H1 (cell line): ENCODE measurements at regions not wholly inside any gene's neighbourhood (a gene's known extent, or its start where the extent isn't known, plus 50 kb on each side); places are given as distances from the start of the nearest gene placed in this dataset.

Experiments
- CTCF ChIA-PET: fragments of 300-600 bp; sonication (Branson Sonifier 250); formaldehyde crosslinking; loops from one replicate; lab custom pipeline; 2021; ENCODE audit not compliant: partially characterized antibody; lab: Charles Lee
- POLR2A ChIA-PET: fragments of 300-600 bp; sonication (Branson Sonifier 250); formaldehyde crosslinking; loops from one replicate; lab custom pipeline; 2021; ENCODE audit warnings: inconsistent platforms; ENCODE audit not compliant: partially characterized antibody; lab: Charles Lee
- DNase-seq, 2 experiments: peaks; one replicate each; pipeline versions ENCODE4 v3.0.0 to v3.0.0-alpha.2; 2010 to 2022; ENCODE audit warnings: low spot score in 2 of 2, low read depth in 1 of 2, mixed read lengths in 1 of 2
- FAIRE-seq: peaks from 2 replicates; lab custom pipeline; 2011; peaks lifted over from hg19 to GRCh38; lab: Jason Lieb, UNC
- H2AFZ ChIP-seq: 2 replicates; pipeline ENCODE4 v1.8.1; 2012; ENCODE audit warnings: low read length, inconsistent platforms
- H2AK5ac ChIP-seq: 2 replicates; pipeline ENCODE4 v1.6.1; 2013; ENCODE audit warnings: low read depth, low read length
- H2BK120ac ChIP-seq: replicated peaks from 2 replicates; pipeline ENCODE3; 2013; ENCODE audit warnings: low read depth, low read length, inconsistent platforms
- H2BK12ac ChIP-seq: 2 replicates; pipeline ENCODE4 v1.6.1; 2013; ENCODE audit warnings: low read depth, low read length
- H2BK15ac ChIP-seq: 2 replicates; pipeline ENCODE4 v1.6.1; 2013; ENCODE audit warnings: low read length
- H2BK20ac ChIP-seq: 2 replicates; pipeline ENCODE4 v1.6.1; 2013; ENCODE audit warnings: low read length
- H2BK5ac ChIP-seq: 2 replicates; pipeline ENCODE4 v1.6.1; 2013; ENCODE audit warnings: low read depth, low read length
- H3K14ac ChIP-seq: 2 replicates; pipeline ENCODE4 v1.6.1; 2013; ENCODE audit warnings: inconsistent platforms; ENCODE audit not compliant: insufficient read length
- H3K18ac ChIP-seq: 2 replicates; pipeline ENCODE4 v1.6.1; 2013; ENCODE audit warnings: low read length; ENCODE audit errors: extremely low read depth
- H3K23ac ChIP-seq: 2 replicates; pipeline ENCODE4 v1.6.1; 2013; ENCODE audit warnings: inconsistent platforms; ENCODE audit not compliant: insufficient read length
- H3K23me2 ChIP-seq: 2 replicates; pipeline ENCODE4 v1.6.1; 2013; ENCODE audit warnings: low read depth, low read length
- H3K27ac ChIP-seq: 2 replicates; pipeline ENCODE4 v1.6.1; 2011; ENCODE audit warnings: low read depth, low read length, inconsistent platforms
- H3K27me3 ChIP-seq, 4 experiments: replicated peaks in 1 of 4; 1 replicate in 1 of 4; 2 replicates in 3 of 4; pipeline versions ENCODE4 v1.6.1 to v1.8.1; 2011 to 2013; ENCODE audit warnings: low read length in 3 of 4, mild to moderate bottlenecking in 3 of 4, inconsistent platforms in 2 of 4, mixed read lengths in 2 of 4, moderate library complexity in 1 of 4; ENCODE audit not compliant: control insufficient read depth in 3 of 4, insufficient read depth in 3 of 4; ENCODE audit errors: extremely low read depth in 1 of 4
- H3K36me3 ChIP-seq, 4 experiments: 2 replicates each; pipeline versions ENCODE4 v1.6.1 to v1.8.1; 2011 to 2013; ENCODE audit warnings: mild to moderate bottlenecking in 4 of 4, low read length in 3 of 4, moderate library complexity in 2 of 4, control low read depth in 1 of 4, inconsistent platforms in 1 of 4; ENCODE audit not compliant: insufficient read depth in 4 of 4, control insufficient read depth in 2 of 4
- H3K4ac ChIP-seq: replicated peaks from 2 replicates; pipeline ENCODE3; 2013; ENCODE audit warnings: low read length, low read depth, mixed read lengths, inconsistent platforms; ENCODE audit not compliant: insufficient read length
- H3K4me1 ChIP-seq, 4 experiments: replicated peaks in 1 of 4; 1 replicate in 1 of 4; 2 replicates in 3 of 4; pipeline versions ENCODE4 v1.6.1 to v1.8.1; 2011 to 2013; ENCODE audit warnings: low read length in 3 of 4, inconsistent platforms in 2 of 4, mixed read lengths in 1 of 4; ENCODE audit not compliant: insufficient read depth in 4 of 4, control insufficient read depth in 3 of 4
- H3K4me2 ChIP-seq, 2 experiments: 2 replicates each; pipeline versions ENCODE4 v1.6.1 to v1.8.1; 2011 to 2013; ENCODE audit warnings: low read depth in 2 of 2, low read length in 2 of 2, control low read depth in 1 of 2, inconsistent platforms in 1 of 2, mild to moderate bottlenecking in 1 of 2; ENCODE audit not compliant: insufficient read depth in 1 of 2
- H3K4me3 ChIP-seq, 4 experiments: fragments of 200-600, 300-600 bp in 1 of 4; sonication (generic), shearing (Covaris generic), sonication (Bioruptor Twin) in 1 of 4; 2 replicates each; pipeline versions ENCODE4 v1.5.1 to v1.8.1; 2011 to 2016; ENCODE audit warnings: low read length in 4 of 4, low read depth in 3 of 4, control low read depth in 2 of 4, inconsistent platforms in 2 of 4, mild to moderate bottlenecking in 2 of 4, mixed read lengths in 1 of 4, moderate library complexity in 1 of 4; ENCODE audit not compliant: insufficient read depth in 2 of 4; ENCODE audit errors: extremely low read depth in 1 of 4
- H3K56ac ChIP-seq: replicated peaks from 2 replicates; pipeline ENCODE3; 2013; ENCODE audit warnings: low read depth, mild to moderate bottlenecking, mixed read lengths, low read length, inconsistent platforms; ENCODE audit not compliant: insufficient read length
- H3K79me1 ChIP-seq: 2 replicates; pipeline ENCODE4 v1.6.1; 2013; ENCODE audit warnings: low read depth, low read length, control low read depth
- H3K79me2 ChIP-seq, 2 experiments: 2 replicates each; pipeline versions ENCODE4 v1.6.1 to v1.8.1; 2012 to 2013; ENCODE audit warnings: low read length in 2 of 2, mild to moderate bottlenecking in 2 of 2, inconsistent platforms in 1 of 2; ENCODE audit not compliant: insufficient read depth in 2 of 2, control insufficient read depth in 1 of 2
- H3K9ac ChIP-seq, 4 experiments: replicated peaks in 1 of 4; 1 replicate in 1 of 4; 2 replicates in 3 of 4; pipeline versions ENCODE4 v1.6.1 to v1.8.1; 2011 to 2013; ENCODE audit warnings: low read depth in 3 of 4, low read length in 3 of 4, control low read depth in 2 of 4, mild to moderate bottlenecking in 2 of 4, moderate library complexity in 2 of 4, inconsistent platforms in 1 of 4; ENCODE audit errors: extremely low read depth in 1 of 4
- H3K9me3 ChIP-seq, 2 experiments: 2 replicates each; pipeline versions ENCODE4 v1.6.1 to v1.8.1; 2012 to 2013; ENCODE audit warnings: mild to moderate bottlenecking in 2 of 2, moderate library complexity in 2 of 2, control low read depth in 1 of 2, inconsistent platforms in 1 of 2, low read depth in 1 of 2, low read length in 1 of 2, mixed read lengths in 1 of 2; ENCODE audit not compliant: insufficient read depth in 2 of 2
- H4K20me1 ChIP-seq, 2 experiments: replicated peaks in 1 of 2; 2 replicates each; pipeline versions ENCODE3 to v1.8.1; 2011 to 2013; ENCODE audit warnings: inconsistent platforms in 2 of 2, low read length in 2 of 2, mild to moderate bottlenecking in 1 of 2; ENCODE audit not compliant: insufficient read depth in 2 of 2, control insufficient read depth in 1 of 2
- H4K5ac ChIP-seq: 2 replicates; pipeline ENCODE4 v1.6.1; 2013; ENCODE audit warnings: low read length, low read depth, mixed read lengths, inconsistent platforms; ENCODE audit not compliant: insufficient read length
- H4K8ac ChIP-seq: 2 replicates; pipeline ENCODE4 v1.8.0; 2013; ENCODE audit warnings: mild to moderate bottlenecking, moderate library complexity, low read length, inconsistent platforms; ENCODE audit not compliant: insufficient read depth; ENCODE audit errors: extremely low read depth
- H4K91ac ChIP-seq: replicated peaks from 2 replicates; pipeline ENCODE3; 2013; ENCODE audit warnings: low read length, mixed read lengths, inconsistent platforms; ENCODE audit not compliant: insufficient read length
- HDAC2 ChIP-seq, 2 experiments: fragments of 300-600 bp in 1 of 2; sonication (generic) in 1 of 2; IDR thresholded peaks; 2 replicates each; pipeline ENCODE4 v1.6.1; 2011 to 2012; ENCODE audit warnings: low read depth in 2 of 2, low read length in 2 of 2, mild to moderate bottlenecking in 2 of 2, moderate library complexity in 2 of 2, borderline replicate concordance in 1 of 2, inconsistent platforms in 1 of 2
- WGBS, 2 experiments: shearing (Covaris generic) in 1 of 2; methylation state at CpG; one replicate each; pipeline versions ENCODE4 v1.1.6 to v1.1.7; 2013 to 2015; ENCODE audit warnings: low lambda C conversion rate in 2 of 2, mixed read lengths in 2 of 2, inconsistent platforms in 1 of 2, low coverage in 1 of 2, missing lambda C conversion rate in 1 of 2; ENCODE audit not compliant: insufficient replicate concordance in 2 of 2, insufficient coverage in 1 of 2, insufficient read length in 1 of 2; ENCODE audit errors: extremely low coverage in 1 of 2, missing lambda C conversion rate in 1 of 2; 5-methylcytosine and 5-hydroxymethylcytosine counted together

DNA sequence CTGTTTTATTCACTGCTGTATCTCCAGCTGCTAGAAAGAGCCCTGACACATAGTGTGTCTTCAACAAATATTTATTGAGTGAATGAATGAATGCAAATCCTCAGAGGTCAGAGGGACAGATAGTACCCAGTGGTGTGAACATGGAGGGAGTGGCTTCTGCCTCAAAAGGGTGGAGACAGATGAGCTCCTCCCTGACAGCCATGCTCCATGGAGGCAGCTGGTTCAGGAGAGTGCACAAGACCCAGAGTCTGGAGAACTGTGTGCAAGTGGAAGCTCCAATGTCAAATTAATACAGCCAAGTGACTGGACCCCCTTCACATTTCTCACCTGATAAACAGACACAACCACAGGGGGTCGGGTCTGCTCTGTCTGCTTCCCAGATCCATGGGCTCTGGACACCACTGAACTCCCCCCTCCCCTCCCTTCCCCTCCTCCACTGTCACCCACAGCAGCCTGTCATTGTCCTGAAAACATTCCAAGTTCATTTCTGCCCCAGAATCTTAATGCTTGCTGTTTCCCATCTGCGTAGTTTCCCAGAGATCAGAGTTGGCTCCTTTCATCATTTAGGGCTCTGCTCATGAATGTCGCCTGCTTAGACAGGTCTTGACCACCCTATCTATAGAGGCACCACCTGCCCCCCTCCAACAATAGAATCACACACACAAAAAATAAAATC, 312.9 kb upstream of the PODXL start:
- no peaks in the 10 kb centered on the region for H3K79me2 ChIP-seq
- no peak overlapping the region for H3K4me2 ChIP-seq
- H3K27ac ChIP-seq = no peak overlapping the region
- H3K79me1 ChIP-seq = no peaks in the 10 kb centered on the region
- no peak overlapping the region; the same call in 1 of the 2 replicates for H3K18ac ChIP-seq
- DNase-seq (no peak), FAIRE-seq (no peak)
- H3K9me3 ChIP-seq = no peaks in the 10 kb centered on the region
- no peak overlapping the region for H2AFZ ChIP-seq
- no peak overlapping the region for H2AK5ac ChIP-seq
- no peak overlapping the region for H2BK12ac ChIP-seq
- no peak overlapping the region for H3K23ac ChIP-seq
- H4K91ac ChIP-seq = no peak overlapping the region
- H3K36me3 ChIP-seq = no peaks in the 10 kb centered on the region
- no peaks in the 10 kb centered on the region for H3K4me1 ChIP-seq
- ChIA-PET CTCF (interaction anchor here (0.8 to 5.4 kb wide), 4 partner anchors 11 to 371 kb away, joined by 3 to 35 read pairs (median 4); no protein-coding TSS in a partner anchor), POLR2A (no interaction called here)
- peaks cover 2% of the 10 kb centered on the region; the same call in 1 of the 2 replicates for H3K23me2 ChIP-seq
- no peak overlapping the region for H3K9ac ChIP-seq
- no peak overlapping the region for H3K14ac ChIP-seq
- no peak overlapping the region for H2BK20ac ChIP-seq
- no peaks in the 10 kb centered on the region; a peak in 1 of 7 replicates for H3K27me3 ChIP-seq
- H4K8ac ChIP-seq = no peak overlapping the region
- H2BK5ac ChIP-seq = no peak overlapping the region
- H2BK120ac ChIP-seq = no peak overlapping the region
- no peak for TF ChIP-seq HDAC2 (IDR thresholded peaks at IDR 0.05; ENCODE audit: borderline replicate concordance in 1 of 2, low read depth in 2 of 2, low read length in 2 of 2)
- TF ChIP-seq, all 59 proteins: peak for 0
- no peak overlapping the region for H3K4ac ChIP-seq
- no peak overlapping the region for H4K5ac ChIP-seq
- 96% methylated on average over 3 of the region's 3 CpGs; no CpG with 5 or more reads in 1 of the 2 experiments for WGBS, 2 experiments
- H3K56ac ChIP-seq = no peak overlapping the region
- H4K20me1 ChIP-seq = no peaks in the 10 kb centered on the region
- H3K4me3 ChIP-seq = no peak overlapping the region
- no peak overlapping the region for H2BK15ac ChIP-seq
